ENCODE measurements at regions not wholly inside any gene's neighbourhood (a gene's known extent, or its start where the extent isn't known, plus 50 kb on each side); places are given as distances from the start of the nearest gene placed in this dataset.

DNA sequence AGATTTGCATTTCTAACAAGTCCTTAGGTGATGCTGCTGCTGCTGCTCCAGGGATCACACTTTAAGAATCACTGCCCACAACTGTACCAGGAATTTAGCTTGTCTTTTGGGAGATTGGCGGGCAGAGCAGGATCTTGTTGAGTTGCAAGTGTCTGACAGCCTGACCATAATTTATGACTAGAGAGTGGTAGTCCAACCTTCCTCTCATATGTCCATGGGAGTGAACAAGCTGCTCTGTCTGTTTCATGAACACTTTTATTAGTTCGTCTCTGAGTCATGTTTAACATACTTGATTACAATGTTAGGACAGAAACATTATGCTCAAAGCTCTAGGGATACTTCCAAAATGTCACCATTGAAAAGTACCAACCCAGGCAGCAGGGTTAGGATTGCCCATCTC, 169.6 kb downstream of the TGFB2 start:
- peaks cover 13% of the 10 kb centered on the region for H3K4me1 Mint-ChIP-seq
- Histone ChIP-seq H3K4me3 (ENCODE audit: low read length) (no peak overlapping the region), H3K4me1 (ENCODE audit: control insufficient read depth, insufficient read depth, low read length) (peaks cover 5% of the 10 kb centered on the region), H3K9ac (ENCODE audit: extremely low read depth, low read length, poor library complexity, severe bottlenecking) (no peak overlapping the region), H3K27ac (ENCODE audit: low read depth, low read length) (no peak overlapping the region), H3K9me3 (ENCODE audit: control insufficient read depth, low read length) (peaks cover 9% of the 10 kb centered on the region), H3K36me3 (ENCODE audit: control insufficient read depth, insufficient read depth, low read length) (no peaks in the 10 kb centered on the region), H3K27me3 (ENCODE audit: control insufficient read depth, insufficient read depth, low read length, poor library complexity, severe bottlenecking) (no peaks in the 10 kb centered on the region)
- no peak overlapping the region for H3K27ac Mint-ChIP-seq
- H3K4me3 Mint-ChIP-seq = no peak overlapping the region
- H3K27me3 Mint-ChIP-seq (ENCODE audit: insufficient read depth) = no peaks in the 10 kb centered on the region
- H3K9me3 Mint-ChIP-seq = peaks cover 7% of the 10 kb centered on the region
- no peaks in the 10 kb centered on the region for H3K36me3 Mint-ChIP-seq (ENCODE audit: low read depth)
- no peak for DNase-seq
- 94 to 97% methylated on average over 2 of the region's 2 CpGs for WGBS, 2 experiments (ENCODE audit: insufficient coverage in 1 of 2, insufficient read length in 1 of 2)
- no peak for TF ChIP-seq CTCF (conservative IDR thresholded peaks at IDR 0.05)

GRCh38 chr1:218516526-218516925, 171.4 kb downstream of the TGFB2 start:
- Mint-ChIP-seq H3K27ac (no peak overlapping the region), H3K27me3 (ENCODE audit: insufficient read depth) (no peaks in the 10 kb centered on the region), H3K9me3 (peaks cover 7% of the 10 kb centered on the region), H3K4me1 (peaks cover 13% of the 10 kb centered on the region), H3K4me3 (no peak overlapping the region), H3K36me3 (ENCODE audit: low read depth) (no peaks in the 10 kb centered on the region)
- DNase-seq = no peak
- H3K27me3 ChIP-seq (ENCODE audit: control insufficient read depth, insufficient read depth, low read length, poor library complexity, severe bottlenecking) = no peaks in the 10 kb centered on the region
- H3K36me3 ChIP-seq (ENCODE audit: control insufficient read depth, insufficient read depth, low read length) = no peaks in the 10 kb centered on the region
- H3K4me3 ChIP-seq (ENCODE audit: low read length) = no peak overlapping the region
- H3K9me3 ChIP-seq (ENCODE audit: control insufficient read depth, low read length) = no peaks in the 10 kb centered on the region
- no peak for TF ChIP-seq CTCF (conservative IDR thresholded peaks at IDR 0.05)
- no peak overlapping the region for H3K27ac ChIP-seq (ENCODE audit: low read depth, low read length)
- peaks cover 5% of the 10 kb centered on the region for H3K4me1 ChIP-seq (ENCODE audit: control insufficient read depth, insufficient read depth, low read length)
- no peak overlapping the region for H3K9ac ChIP-seq (ENCODE audit: extremely low read depth, low read length, poor library complexity, severe bottlenecking)
- 85 to 90% methylated on average over 2 to 3 of the region's 3 CpGs for WGBS, 2 experiments (ENCODE audit: insufficient coverage in 1 of 2, insufficient read length in 1 of 2)

- no peak overlapping the region for H3K4me3 ChIP-seq (ENCODE audit: low read length)
- no peaks in the 10 kb centered on the region for H3K27me3 Mint-ChIP-seq (ENCODE audit: insufficient read depth)
- 97 to 98% methylated on average over 4 to 5 of the region's 5 CpGs for WGBS, 2 experiments (ENCODE audit: insufficient coverage in 1 of 2, insufficient read length in 1 of 2)
Observed at GRCh38 chr1:218517459-218517858, 172.3 kb downstream of the TGFB2 start.

More at GRCh38 chr1:218517459-218517858, 172.3 kb downstream of the TGFB2 start:
- H3K36me3 Mint-ChIP-seq (ENCODE audit: low read depth) = no peaks in the 10 kb centered on the region
- peaks cover 5% of the 10 kb centered on the region for H3K4me1 ChIP-seq (ENCODE audit: control insufficient read depth, insufficient read depth, low read length)
- H3K27ac ChIP-seq (ENCODE audit: low read depth, low read length) = no peak overlapping the region
- H3K9me3 ChIP-seq (ENCODE audit: control insufficient read depth, low read length) = no peaks in the 10 kb centered on the region
- H3K36me3 ChIP-seq (ENCODE audit: control insufficient read depth, insufficient read depth, low read length) = no peaks in the 10 kb centered on the region
- TF ChIP-seq CTCF (conservative IDR thresholded peaks at IDR 0.05) = no peak
- H3K27me3 ChIP-seq (ENCODE audit: control insufficient read depth, insufficient read depth, low read length, poor library complexity, severe bottlenecking) = no peaks in the 10 kb centered on the region
- no peak overlapping the region for H3K4me3 Mint-ChIP-seq
- H3K9me3 Mint-ChIP-seq = peaks cover 4% of the 10 kb centered on the region
- no peak overlapping the region for H3K9ac ChIP-seq (ENCODE audit: extremely low read depth, low read length, poor library complexity, severe bottlenecking)
- DNase-seq = no peak
- no peak overlapping the region for H3K27ac Mint-ChIP-seq
- peaks cover 13% of the 10 kb centered on the region for H3K4me1 Mint-ChIP-seq

Data from endodermal cell (in vitro differentiated cells).